ENCODE measurements at regions not wholly inside any gene's neighbourhood (a gene's known extent, or its start where the extent isn't known, plus 50 kb on each side); places are given as distances from the start of the nearest gene placed in this dataset.
"Not testable (repeated sequence)": the region's sequence is repeated elsewhere in the genome, so short reads cannot be mapped to it uniquely, and the experiment has no call there.

GRCh38 chr11:67804435-67805252 lies 130.2 kb upstream of the ALDH3B2 start:
- DNase-seq = not testable (repeated sequence)

- not testable (repeated sequence) for DNase-seq
Measured at GRCh38 chr11:67803519-67803918, 129.1 kb upstream of the ALDH3B2 start.

GRCh38 chr11:67803055-67803454 lies 128.6 kb upstream of the ALDH3B2 start:
- not testable (repeated sequence) for DNase-seq

- DNase-seq = not testable (repeated sequence)
Measured at GRCh38 chr11:67802623-67803022, 128.2 kb upstream of the ALDH3B2 start.

- DNase-seq = not testable (repeated sequence)
Measured at GRCh38 chr11:67801397-67801796, 127.0 kb upstream of the ALDH3B2 start.

GRCh38 chr11:67800591-67800990 lies 126.2 kb upstream of the ALDH3B2 start:
- DNase-seq = not testable (repeated sequence)

- not testable (repeated sequence) for DNase-seq
Measured at GRCh38 chr11:67799808-67800207, 125.4 kb upstream of the ALDH3B2 start.

GRCh38 chr11:67797726-67798521 lies 123.5 kb upstream of the ALDH3B2 start:
- DNase-seq = not testable (repeated sequence)

- DNase-seq = no peak
Measured at GRCh38 chr11:67795746-67796145, 121.3 kb upstream of the ALDH3B2 start.

- not testable (repeated sequence) for DNase-seq
Measured at GRCh38 chr11:67793750-67794149, 119.3 kb upstream of the ALDH3B2 start.

- peak; percentile 18 for DNase-seq
Measured at GRCh38 chr11:67792273-67792990, 118.0 kb upstream of the ALDH3B2 start.

- DNase-seq = not testable (repeated sequence)
Measured at GRCh38 chr11:67791598-67792170, 117.3 kb upstream of the ALDH3B2 start.

GRCh38 chr11:67788341-67788695 lies 113.9 kb upstream of the ALDH3B2 start:
- DNase-seq = not testable (repeated sequence)

- not testable (repeated sequence) for DNase-seq
Measured at GRCh38 chr11:67787681-67788340, 113.4 kb upstream of the ALDH3B2 start.

GRCh38 chr11:67781967-67782366 lies 107.5 kb upstream of the ALDH3B2 start:
- DNase-seq = not testable (repeated sequence)

- not testable (repeated sequence) for DNase-seq
Measured at GRCh38 chr11:67781506-67781905, 107.1 kb upstream of the ALDH3B2 start.

GRCh38 chr11:67780056-67780455 lies 105.6 kb upstream of the ALDH3B2 start:
- DNase-seq = no peak

- DNase-seq = not testable (repeated sequence)
Measured at GRCh38 chr11:67779189-67779875, 104.9 kb upstream of the ALDH3B2 start.

- no peak for DNase-seq
Measured at GRCh38 chr11:67776852-67777520, 102.6 kb upstream of the ALDH3B2 start.

GRCh38 chr11:67774175-67774574 lies 99.8 kb upstream of the ALDH3B2 start:
- DNase-seq = not testable (repeated sequence)
